ENCODE measurements at regions not wholly inside any gene's neighbourhood (a gene's known extent, or its start where the extent isn't known, plus 50 kb on each side); places are given as distances from the start of the nearest gene placed in this dataset.

DNA sequence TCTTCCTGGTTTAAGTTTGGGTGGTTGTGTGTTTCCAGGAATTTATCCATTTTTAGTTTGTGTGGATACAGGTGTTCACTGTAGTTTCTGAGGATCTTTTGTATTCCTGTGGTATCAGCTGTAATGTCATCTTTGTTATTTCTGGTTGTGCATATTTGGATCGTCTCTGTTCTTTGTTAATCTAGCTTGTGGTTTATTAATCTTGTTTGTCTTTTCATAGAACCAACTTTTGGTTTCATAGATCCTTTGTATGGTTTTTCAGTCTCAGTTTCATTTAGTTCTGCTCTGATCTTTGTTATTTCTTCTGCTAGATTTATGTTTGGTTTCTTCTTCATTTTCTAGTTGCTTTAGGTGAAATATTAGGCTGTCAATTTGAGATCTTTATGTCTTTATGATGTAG, 202.4 kb upstream of the ZSWIM2 start:
- 64 to 78% (median 75%) methylated on average over 1 of the region's 1 CpG for WGBS, 4 donors
- intact Hi-C loops (cut with DNase I) = no loop called here
- TF ChIP-seq CTCF (IDR thresholded peaks at IDR 0.05) (no peak), POLR2A (IDR thresholded peaks at IDR 0.05) (no peak)

DNA sequence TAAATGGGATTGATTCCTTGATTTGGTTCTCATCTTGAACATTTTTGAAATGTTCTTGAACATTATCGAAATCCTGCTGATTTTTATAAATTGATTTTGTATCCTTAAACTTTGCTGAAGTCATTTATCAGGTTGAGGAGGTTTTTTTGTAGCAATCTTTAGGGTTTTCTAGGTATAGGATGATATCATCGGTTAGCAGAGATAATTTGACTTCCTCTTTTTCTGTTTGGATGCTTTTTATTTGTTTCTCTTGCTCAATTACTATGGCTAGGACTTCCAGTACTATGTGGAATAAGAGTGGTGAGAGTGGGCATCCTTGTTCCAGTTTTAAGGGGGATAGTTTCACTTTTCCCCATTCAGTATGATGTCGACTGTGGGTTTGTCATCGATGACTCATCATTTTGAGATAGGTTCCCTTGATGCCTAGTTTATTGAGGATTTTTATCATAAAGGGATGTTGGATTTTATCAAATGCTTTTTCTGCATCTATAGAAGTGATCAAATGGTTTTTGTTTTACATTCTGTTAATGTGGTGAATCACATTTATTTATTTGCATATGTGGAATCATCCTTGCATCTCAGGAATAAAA, 201.5 kb upstream of the ZSWIM2 start:
- intact Hi-C loops (cut with DNase I) = no loop called here
- TF ChIP-seq POLR2A (IDR thresholded peaks at IDR 0.05) (no peak), CTCF (IDR thresholded peaks at IDR 0.05) (no peak)
- no peak for DNase-seq
- Histone ChIP-seq H3K4me3 (no peak overlapping the region), H3K9me3 (replicated peaks in 1 of 3) (no peaks in the 10 kb centered on the region), H3K36me3 (replicated peaks in 1 of 2) (no peaks in the 10 kb centered on the region), H3K27me3 (no peaks in the 10 kb centered on the region), H3K27ac (no peak overlapping the region), H3K4me1 (replicated peaks in 1 of 2) (no peaks in the 10 kb centered on the region)
- WGBS, 4 donors = 89 to 97% (median 90%) methylated on average over 4 of the region's 4 CpGs

More for the DNA sequence above, 202.4 kb upstream of the ZSWIM2 start:
- H3K27me3 ChIP-seq = no peaks in the 10 kb centered on the region
- no peak overlapping the region for H3K4me3 ChIP-seq
- H3K27ac ChIP-seq = no peak overlapping the region
- no peaks in the 10 kb centered on the region for H3K36me3 ChIP-seq (replicated peaks in 1 of 2)
- H3K9me3 ChIP-seq (replicated peaks in 1 of 3) = no peaks in the 10 kb centered on the region
- DNase-seq = no peak
- no peaks in the 10 kb centered on the region for H3K4me1 ChIP-seq (replicated peaks in 1 of 2)

DNA sequence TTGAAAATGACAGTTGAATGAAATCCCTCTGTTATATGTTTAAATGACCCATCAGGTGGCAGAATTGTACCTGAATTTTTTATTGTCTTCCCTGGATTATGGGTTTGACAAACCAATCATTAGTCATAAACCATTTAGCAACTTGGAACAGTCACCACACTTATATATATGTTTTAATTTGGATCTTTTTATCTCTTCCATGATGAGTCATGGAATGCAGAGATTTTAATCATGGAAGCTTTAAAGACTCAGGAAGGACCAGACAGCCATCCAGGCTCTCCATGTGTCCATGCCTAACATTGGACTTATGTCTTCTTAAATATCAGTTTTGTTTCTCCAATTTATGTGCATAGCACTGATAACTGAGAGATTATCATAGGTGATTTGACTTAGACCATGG, 188.3 kb upstream of the ZSWIM2 start:
- intact Hi-C loops (cut with DNase I) = no loop called here
- TF ChIP-seq CTCF (IDR thresholded peaks at IDR 0.05) = no peak
- no peak for TF ChIP-seq POLR2A (IDR thresholded peaks at IDR 0.05)
- Histone ChIP-seq H3K4me3 (no peak overlapping the region), H3K4me1 (replicated peaks in 1 of 2) (no peaks in the 10 kb centered on the region), H3K27me3 (no peaks in the 10 kb centered on the region), H3K9me3 (replicated peaks in 1 of 3) (no peaks in the 10 kb centered on the region), H3K36me3 (replicated peaks in 1 of 2) (no peaks in the 10 kb centered on the region), H3K27ac (no peak overlapping the region)
- DNase-seq = no peak

- H3K4me1 ChIP-seq (replicated peaks in 1 of 2) = no peaks in the 10 kb centered on the region
- no peak overlapping the region for H3K4me3 ChIP-seq
- no peak for DNase-seq
- no peaks in the 10 kb centered on the region for H3K36me3 ChIP-seq (replicated peaks in 1 of 2)
- TF ChIP-seq POLR2A (IDR thresholded peaks at IDR 0.05) (no peak), CTCF (IDR thresholded peaks at IDR 0.05) (no peak)
- H3K27ac ChIP-seq = no peak overlapping the region
- no peaks in the 10 kb centered on the region for H3K9me3 ChIP-seq (replicated peaks in 1 of 3)
- no peaks in the 10 kb centered on the region for H3K27me3 ChIP-seq
- intact Hi-C loops (cut with DNase I) = no loop called here
Measured at GRCh38 chr2:187034434-187034833, 185.5 kb upstream of the ZSWIM2 start.
